HEK293T (cell line): ENCODE measurements at regions not wholly inside any gene's neighbourhood (a gene's known extent, or its start where the extent isn't known, plus 50 kb on each side); places are given as distances from the start of the nearest gene placed in this dataset.

ENCODE experiments used
- ARNT ChIP-seq: fragments of 450-650 bp; IDR thresholded peaks from 2 replicates; pipeline ENCODE4 v1.6.1; 2017; ENCODE audit warnings: mild to moderate bottlenecking
- FOXM1 ChIP-seq: fragments of 450-650 bp; IDR thresholded peaks from 2 replicates; pipeline ENCODE4 v1.6.1; 2017; ENCODE audit warnings: mild to moderate bottlenecking, borderline replicate concordance
- L3MBTL2 ChIP-seq: fragments of 450-650 bp; conservative IDR thresholded peaks from 2 replicates; pipeline ENCODE4 v1.6.1; 2016; ENCODE audit warnings: mild to moderate bottlenecking
- SP1 ChIP-seq: fragments of 450-650 bp; IDR thresholded peaks from 2 replicates; pipeline ENCODE4 v1.6.1; 2017
- TARDBP ChIP-seq: fragments of 450-650 bp; IDR thresholded peaks from 2 replicates; pipeline ENCODE4 v1.6.1; 2016
- ZNF384 ChIP-seq: fragments of 450-650 bp; IDR thresholded peaks from 2 replicates; pipeline ENCODE4 v1.6.1; 2016

- TF ChIP-seq SP1: no peak
- TF ChIP-seq ARNT: no peak
- TF ChIP-seq L3MBTL2: no peak
- no peak for TF ChIP-seq FOXM1
- no peak for TF ChIP-seq TARDBP
- no peak for TF ChIP-seq ZNF384
Measured at GRCh38 chr5:179409806-179410205, 64.5 kb upstream of the ADAMTS2 start.
